Ramos (cell line): ENCODE measurements at regions not wholly inside any gene's neighbourhood (a gene's known extent, or its start where the extent isn't known, plus 50 kb on each side); places are given as distances from the start of the nearest gene placed in this dataset.
"Not testable (repeated sequence)": the region's sequence is repeated elsewhere in the genome, so short reads cannot be mapped to it uniquely, and the experiment has no call there.

Experiments used
- in situ Hi-C: fragments of 300-500 bp; cut with MboI; formaldehyde crosslinking; loops from one replicate; pipeline ENCODE4 v1.14.3; 2022; ENCODE audit warnings: low sequenced_read_pairs; ENCODE audit not compliant: unreplicated experiment

DNA sequence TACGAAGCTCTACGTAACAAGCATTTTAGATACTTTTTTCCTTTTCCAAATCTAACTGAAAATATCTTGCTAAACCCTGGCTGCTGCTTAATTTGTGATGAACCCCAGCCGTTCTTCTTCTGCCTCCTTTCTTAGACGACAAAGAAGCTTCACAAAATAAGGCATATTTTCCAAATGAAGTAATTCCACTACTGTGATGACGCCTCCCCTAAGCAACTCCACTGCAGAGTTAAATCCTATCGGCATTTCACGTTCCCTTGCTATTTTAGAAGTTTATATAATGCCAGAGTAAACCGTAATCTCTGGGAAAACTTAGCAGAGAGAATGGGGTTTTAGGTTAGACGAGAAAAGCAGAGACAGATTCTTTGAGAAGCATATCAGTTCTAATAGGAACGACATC lies 683.1 kb upstream of the SALL1 start:
- in situ Hi-C loops, result no loop called here

DNA sequence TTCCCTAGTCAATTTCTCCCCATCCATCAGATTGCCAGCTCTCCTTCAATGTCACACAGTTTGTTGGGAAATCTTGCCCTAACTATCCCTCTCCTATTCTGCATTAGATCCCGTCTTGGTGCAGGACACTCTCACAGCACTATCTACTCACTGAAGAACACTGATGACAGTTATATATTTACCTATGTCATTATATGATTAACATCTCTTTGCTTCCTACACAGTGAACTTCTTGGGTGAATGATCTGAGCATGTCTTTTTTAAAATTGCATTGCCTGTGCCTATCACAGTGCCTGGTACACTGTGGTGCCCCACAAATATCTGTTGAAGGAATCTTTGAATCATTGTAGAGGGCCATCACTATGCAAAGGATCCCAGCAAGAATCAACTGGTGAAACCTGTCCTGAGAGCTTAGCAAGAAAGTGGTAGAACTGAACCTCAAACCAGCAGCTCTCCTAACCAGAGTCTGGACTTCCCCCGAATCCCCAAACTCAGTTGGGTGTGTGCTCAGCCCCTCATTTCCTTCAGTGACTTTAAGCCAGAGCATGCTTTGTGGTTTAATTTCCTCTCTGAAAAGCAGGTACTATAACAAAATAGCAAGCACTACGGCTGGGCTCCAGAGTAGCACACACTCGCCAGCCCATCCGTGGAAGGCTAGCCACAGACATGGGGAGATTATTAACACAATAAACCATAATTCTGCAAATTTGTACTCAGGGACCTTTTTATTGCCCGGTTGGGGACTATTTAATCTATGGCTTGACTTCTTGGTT lies 680.7 kb upstream of the SALL1 start:
- in situ Hi-C loops, result no loop called here

DNA sequence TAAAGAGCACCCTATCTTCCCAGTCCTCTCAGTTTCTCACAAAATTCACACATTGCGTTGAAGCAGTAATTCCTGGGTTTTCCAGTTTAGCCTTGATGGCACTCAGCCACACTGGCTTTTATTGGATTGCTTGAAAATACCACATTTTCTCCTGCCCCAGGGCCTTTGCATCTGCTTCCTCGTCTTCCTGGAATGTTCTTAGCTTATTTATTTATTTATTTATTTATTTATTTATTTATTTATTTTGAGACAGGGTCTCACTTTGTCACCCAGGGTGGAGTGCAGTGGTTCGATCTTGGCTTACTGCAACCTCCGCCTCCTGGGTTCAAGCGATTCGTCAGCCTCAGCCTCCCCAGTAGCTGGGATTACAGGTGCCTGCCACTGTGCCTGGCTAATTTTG lies 680.0 kb upstream of the SALL1 start:
- in situ Hi-C loops, result not testable (repeated sequence)

DNA sequence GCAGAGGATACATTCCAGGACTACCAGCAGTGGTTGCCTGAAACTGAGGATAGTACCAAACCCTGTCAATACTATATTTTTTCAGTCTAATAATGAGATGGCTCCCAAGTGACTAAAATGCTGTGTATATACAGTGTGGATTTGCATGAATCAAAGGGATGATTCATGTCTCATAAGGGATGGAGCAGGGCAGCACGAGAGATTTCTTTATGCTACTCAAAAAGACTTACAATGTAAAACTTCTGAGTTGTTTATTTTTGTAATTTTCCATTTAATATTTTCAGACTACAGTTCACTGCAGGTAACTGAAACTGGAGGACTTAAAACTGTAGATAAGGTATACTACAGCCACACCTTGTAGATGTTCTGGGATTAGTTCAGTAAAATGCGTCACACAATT lies 674.7 kb upstream of the SALL1 start:
- in situ Hi-C loops, result no loop called here

DNA sequence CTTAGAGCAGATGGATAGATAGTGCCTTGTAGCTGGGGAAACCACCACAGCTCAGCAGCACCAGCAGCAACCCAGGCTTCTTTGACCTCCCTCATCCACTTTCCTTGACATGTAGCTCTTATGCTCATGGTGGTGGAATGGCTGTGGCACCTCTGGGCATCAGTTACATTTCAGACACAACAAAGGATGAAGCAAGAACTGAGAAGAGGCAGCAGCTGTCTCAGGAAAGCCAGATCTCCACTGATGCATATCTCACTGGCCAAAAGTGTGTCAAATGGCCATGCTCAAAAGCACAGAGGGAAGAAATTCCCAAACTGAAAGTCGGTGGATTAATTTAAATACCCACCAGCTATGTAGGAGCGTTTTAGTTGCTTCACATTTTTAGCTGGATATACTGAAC lies 671.4 kb upstream of the SALL1 start:
- in situ Hi-C loops, result no loop called here

DNA sequence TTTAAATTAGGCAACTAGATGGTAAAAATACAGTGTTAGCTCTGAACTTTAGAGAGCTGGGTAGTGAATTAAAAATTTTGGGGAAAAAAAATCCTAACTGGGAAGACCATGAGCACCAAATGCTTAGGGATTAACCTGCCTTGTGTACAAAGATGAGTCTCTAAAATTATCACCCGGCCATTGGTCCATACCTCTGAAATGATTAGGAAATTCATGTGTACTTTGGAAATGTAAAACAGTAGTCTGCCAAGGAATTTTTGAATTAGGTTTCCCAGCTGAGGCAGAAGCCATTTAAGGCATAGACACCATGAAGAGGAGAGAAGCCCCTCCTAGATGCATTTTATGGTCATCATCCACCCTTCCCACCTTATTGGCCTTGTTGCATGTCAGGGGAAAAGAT lies 670.5 kb upstream of the SALL1 start:
- in situ Hi-C loops, result no loop called here

DNA sequence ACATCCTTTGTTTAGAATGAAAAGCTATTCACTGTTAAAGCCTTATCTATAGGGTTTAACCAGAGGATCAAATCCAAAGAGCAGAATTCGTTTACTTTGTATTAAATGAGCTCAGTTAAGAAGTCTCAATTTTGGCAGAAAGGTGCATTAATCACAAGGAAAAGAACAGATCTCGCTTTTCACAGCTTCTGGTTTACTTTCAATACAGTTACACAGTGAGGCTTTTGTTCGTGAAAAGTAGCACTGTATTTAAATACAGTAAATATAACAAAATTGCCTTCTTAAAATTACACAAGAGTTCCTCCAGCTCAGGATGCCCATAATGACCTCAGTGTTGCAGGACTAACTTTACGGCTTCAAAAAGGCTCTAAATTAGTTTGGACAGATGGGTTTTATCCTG lies 669.1 kb upstream of the SALL1 start:
- in situ Hi-C loops, result no loop called here

DNA sequence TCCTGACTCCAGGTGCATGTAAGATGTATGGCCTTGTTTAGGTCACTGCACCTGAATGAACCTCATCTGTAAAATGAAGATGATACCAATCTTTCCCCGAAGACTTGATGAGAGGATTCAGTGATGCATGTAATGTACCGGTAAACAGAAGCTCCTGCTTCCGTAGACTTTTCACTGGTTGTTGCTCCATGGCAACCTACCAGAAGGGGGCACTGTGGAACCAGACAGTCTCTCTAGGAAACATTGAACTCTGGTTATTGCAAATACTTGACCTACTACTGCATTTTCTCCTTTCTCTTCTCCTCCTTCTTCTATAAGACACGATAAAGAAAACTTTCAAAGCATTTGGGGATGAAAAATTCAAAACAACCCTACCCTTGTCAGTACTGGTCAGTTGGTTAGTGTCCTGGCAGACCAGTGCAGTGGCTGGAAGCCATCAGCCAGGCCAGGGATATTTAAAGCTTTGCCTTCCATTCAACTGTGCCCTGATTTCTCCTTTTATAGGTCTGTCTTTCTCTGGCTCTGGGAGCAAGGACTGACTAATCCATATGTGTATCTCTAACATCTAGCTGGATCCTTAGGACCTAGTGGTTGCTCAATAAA lies 667.4 kb upstream of the SALL1 start:
- in situ Hi-C loops, result loop anchor here (10.0 kb wide), 1 partner anchor 166 kb away; no protein-coding TSS in a partner anchor

DNA sequence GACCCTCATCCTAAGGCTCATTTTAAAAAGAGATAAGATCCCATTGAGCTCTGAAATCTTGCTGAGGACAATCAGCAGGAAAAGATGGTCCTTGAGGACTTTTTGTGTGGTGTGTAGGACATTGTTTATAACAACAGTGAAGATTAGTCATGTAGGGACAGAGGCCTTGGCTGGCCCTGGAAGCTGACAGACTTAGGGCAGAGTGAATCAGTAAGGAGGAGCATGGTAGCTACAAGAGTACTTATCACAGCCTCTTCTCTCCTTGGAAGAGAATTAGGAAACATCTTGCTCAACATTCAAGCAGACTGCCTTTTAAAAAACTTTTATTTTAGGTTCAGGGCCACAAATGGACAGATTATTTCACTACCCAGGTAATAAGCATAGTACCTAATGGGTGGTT lies 665.9 kb upstream of the SALL1 start:
- in situ Hi-C loops, result loop anchor here (10.0 kb wide), 1 partner anchor 168 kb away; no protein-coding TSS in a partner anchor

DNA sequence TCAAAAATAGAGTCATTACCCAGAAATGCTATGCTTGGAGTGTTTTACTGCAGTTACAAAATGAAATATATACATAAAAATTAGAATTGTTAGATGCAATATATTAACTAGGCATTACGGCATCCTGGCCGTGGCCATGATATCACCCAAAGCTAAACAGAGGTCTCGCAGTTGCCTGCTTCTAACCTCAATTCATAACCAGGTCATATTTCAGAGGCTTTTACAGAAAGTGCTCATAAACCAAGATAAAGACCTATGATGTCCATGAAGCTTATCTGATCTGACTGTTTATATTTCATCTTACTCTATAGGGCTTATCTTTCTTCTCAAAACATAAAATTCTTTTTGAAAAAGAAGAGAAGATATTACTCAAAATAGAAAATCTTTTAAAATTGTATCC lies 664.5 kb upstream of the SALL1 start:
- in situ Hi-C loops, result loop anchor here (10.0 kb wide), 1 partner anchor 169 kb away; no protein-coding TSS in a partner anchor

DNA sequence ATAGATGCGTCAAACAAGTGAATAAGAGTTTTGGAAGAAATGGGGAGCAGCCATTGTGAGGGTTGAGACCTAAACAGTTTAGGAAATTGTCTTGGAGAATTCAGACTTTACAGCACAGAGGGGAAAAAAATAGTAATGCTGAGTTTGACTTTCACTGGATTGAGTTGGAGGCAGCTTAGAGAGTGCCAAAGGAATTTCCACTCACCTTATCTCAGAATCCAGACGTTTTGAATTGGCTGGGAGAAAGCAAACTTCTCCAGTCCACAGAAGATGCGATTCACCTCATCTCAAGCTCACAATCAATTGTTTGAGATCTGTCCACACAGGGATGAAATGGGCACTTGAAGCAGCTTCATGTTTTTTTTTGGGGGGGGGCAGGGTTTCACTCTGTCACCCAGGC lies 663.5 kb upstream of the SALL1 start:
- in situ Hi-C loops, result loop anchor here (10.0 kb wide), 1 partner anchor 170 kb away; no protein-coding TSS in a partner anchor

DNA sequence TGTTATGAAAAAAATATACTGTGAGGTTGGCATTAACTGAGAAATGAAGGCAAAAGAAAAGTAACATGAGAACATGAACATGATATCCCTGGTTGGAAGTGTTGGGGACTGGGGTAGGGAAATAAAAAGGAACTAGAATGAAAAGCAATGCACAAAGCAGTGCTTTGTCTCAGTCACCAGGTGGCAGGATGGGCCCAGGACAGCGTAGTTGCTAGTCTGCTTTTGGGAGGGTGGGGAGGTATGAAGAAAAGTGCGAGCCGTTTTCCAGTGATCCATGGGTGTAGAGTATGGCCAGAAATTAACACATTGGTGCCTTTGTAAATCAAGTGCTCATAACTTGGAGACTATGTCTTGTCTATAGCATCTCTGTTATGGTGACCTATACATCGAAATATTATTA lies 662.5 kb upstream of the SALL1 start:
- in situ Hi-C loops, result loop anchor here (10.0 kb wide), 1 partner anchor 171 kb away; no protein-coding TSS in a partner anchor

DNA sequence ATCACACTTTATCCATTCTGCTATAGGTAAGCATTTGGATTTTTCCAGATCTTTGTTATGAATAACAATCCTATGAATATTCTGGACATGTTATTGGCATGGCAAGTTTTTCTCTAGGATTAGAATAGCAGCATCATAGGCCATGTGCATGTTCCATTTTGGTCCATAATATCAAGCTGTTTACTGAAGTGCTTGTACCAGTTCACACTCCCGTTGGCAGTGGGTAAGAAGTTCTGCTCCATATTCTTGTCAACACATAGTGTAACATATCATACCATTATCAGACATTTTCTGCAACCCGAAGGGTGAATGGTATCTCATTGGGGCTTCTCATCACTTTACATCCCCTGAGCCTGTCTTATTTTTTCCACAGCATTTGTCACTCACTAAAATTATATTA lies 661.9 kb upstream of the SALL1 start:
- in situ Hi-C loops, result loop anchor here (10.0 kb wide), 1 partner anchor 172 kb away; no protein-coding TSS in a partner anchor

DNA sequence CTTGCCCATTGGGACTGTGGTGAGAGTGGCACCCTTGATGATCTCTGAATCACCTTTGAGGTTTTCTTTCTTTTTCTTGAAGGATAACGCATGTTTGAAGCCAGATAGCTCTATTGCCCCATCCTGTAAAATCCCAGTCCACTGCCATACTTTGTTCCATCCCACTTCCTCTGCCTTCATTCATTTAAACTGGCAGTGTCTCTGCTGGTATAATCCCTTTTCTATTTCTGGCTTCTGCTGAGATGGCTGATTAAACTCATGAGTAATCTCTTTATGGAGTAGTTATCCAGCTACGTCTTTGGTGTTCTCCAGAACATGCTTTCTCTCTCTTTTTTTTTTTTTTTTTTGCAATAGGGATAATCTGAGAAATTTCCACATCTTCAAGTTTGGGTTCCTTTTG lies 656.5 kb upstream of the SALL1 start:
- in situ Hi-C loops, result no loop called here

DNA sequence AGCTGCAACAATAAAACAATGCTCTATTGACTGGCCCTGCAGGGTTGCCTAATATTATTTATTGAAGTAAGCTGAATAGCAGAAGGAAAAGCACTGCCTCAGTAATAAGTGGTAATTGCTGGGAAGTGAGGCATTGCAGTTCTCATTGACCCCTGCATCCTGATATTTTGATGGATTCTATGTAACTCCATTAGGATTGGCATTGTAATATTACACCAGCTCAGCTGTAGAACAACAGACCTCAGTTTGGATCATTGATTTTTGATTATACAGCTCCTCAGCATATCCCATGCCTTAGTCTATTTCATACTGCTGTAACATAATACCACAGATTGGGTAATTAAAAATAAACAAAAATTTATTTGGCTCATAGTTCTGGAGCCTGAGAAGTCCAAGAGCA lies 650.6 kb upstream of the SALL1 start:
- in situ Hi-C loops, result no loop called here

DNA sequence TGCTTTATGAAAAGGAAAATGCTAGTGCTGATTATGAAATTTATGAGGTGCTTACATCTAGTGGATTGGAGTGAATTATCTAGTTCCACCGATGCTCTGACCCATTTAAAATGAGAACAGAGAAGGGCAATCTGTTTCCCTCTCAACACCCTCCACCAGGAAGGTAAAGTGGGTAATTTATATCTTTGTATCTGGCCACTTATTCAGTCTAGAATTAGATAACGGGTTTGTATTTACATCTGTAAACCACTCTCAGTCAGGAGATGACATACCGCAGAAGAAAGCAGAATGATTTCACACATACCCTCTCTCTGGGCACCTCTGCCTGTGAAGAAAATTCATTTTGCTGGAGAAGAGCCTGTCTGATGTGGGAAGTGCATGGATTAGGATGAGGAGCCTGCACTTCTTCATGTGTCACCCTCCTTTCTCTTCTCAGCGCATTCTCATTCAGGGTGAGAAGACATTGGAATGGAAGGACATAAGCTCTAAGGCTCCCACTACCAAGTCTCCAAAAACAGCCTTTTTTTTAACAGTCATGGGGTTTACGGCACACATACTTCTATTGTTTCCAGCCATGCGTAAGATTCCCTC lies 646.7 kb upstream of the SALL1 start:
- in situ Hi-C loops, result no loop called here

DNA sequence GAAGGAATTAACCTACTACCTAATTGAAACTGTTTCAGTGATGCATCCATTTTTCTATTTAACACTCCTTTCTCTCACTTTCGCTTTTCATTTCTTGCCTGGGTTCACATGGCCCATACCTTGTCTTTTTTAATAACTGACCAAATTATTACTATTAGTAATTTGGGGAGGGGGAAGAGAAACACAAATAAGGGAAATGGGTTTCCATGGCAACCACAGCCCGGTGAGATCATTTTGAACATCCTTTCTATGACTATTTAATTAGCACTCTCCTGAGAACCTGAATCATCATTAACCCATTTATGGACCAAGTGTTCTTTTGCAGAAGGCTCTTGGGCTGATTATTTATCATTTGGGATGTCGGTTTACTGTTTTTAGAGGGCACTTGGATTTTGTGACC lies 628.2 kb upstream of the SALL1 start:
- in situ Hi-C loops, result no loop called here

DNA sequence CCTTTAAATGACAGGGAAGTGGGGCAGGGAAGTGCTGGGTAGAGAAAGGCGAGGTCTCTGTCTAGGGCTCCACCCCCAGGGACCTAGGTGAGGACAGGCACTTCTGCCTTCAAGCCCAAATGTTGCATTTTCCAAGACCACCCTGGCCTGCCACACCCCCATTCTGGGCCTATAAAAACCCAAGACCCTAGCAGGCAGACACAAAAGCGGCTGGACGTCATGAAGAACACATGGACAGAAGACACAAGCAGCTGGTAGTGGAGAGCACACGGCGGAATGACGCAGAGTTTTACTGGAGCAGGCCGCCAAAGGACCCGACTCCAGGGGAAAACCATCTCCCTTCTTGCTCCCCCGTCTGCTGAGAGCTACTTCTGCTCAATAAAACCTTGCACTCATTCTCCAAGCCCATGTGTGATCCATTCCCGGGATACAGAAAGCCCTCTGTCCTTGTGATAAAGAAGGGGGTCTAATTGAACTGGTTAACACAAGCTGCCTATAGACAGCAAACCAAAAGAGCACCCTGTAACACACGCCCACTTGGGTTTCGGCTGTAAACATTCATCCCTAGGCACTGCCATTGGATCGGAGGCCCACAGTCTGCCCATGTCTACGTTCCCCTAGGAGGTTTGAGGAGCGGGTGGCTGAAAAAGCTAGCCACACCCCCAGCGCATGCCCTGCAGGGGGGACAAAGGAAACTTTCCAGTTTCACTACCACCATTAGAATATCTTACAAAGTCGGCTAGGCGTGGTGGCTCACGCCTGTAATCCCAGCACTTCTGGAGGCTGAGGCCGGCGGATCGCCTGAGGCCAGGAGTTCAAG lies 622.2 kb upstream of the SALL1 start:
- in situ Hi-C loops, result no loop called here

DNA sequence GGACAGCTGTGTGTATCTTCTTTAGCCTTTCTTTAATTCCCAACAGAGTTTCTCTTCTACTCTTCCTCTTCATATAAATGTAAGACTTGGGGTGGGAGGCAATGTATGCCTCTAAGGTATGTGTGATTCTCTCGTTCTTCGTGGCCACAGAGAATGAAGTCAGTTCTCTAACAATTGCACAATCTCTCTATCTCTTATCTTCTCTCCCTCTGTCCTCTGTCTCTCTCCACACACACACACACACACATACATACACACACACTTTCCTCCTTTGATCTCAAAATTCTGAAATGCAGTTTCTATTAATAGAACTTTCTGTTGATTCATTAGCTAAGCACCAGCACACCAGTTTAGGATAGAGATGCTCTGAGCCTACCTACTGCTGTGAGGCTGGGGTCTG lies 615.7 kb upstream of the SALL1 start:
- in situ Hi-C loops, result no loop called here

DNA sequence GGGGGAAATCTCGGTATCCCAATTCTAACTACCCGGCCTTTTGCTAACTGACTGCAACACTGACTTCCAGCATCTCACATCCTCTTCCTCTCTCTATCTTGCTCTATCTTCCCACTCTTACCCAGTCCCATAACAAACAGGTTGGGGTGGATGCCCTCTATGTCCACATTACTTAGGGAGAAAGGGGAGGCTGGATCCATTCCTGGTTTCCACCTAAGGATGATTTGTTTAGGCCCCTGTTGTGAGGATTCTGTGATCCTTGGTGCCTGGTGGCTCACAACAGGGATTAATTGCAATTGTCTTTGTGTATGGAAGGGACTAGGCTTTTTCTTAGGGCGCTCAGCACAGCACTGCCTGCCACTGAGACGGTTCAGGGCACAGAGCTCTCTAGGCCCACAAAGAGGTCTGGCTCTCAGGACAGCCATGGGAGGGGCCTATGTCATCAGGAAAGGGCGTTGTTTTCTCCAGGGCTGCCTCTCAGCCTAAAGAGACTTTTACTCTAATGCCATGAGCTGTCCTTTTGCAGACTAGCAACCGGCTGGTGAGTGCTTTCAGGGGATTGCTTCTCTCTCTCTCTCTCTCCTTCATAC lies 612.1 kb upstream of the SALL1 start:
- in situ Hi-C loops, result no loop called here
